ENCODE measurements at regions not wholly inside any gene's neighbourhood (a gene's known extent, or its start where the extent isn't known, plus 50 kb on each side); places are given as distances from the start of the nearest gene placed in this dataset.
A peak's percentile ranks its signal among the peaks of the same experiment; 100 is the strongest.
"Not testable (repeated sequence)": the region's sequence is repeated elsewhere in the genome, so short reads cannot be mapped to it uniquely, and the experiment has no call there.

GRCh38 chr2:153635494-153635893, 156.9 kb upstream of the RPRM start:
- FAIRE-seq: no peak

GRCh38 chr2:153641046-153641445, 162.5 kb upstream of the RPRM start:
- FAIRE-seq: no peak

GRCh38 chr2:153644955-153645354, 166.4 kb upstream of the RPRM start:
- no peak for FAIRE-seq

GRCh38 chr2:153645599-153645998, 167.0 kb upstream of the RPRM start:
- FAIRE-seq: no peak

GRCh38 chr2:153657651-153658050, 179.1 kb upstream of the RPRM start:
- FAIRE-seq: no peak

GRCh38 chr2:153661801-153662200, 183.2 kb upstream of the RPRM start:
- no peak for FAIRE-seq

GRCh38 chr2:153663371-153663770, 184.8 kb upstream of the RPRM start:
- FAIRE-seq: no peak

GRCh38 chr2:153664009-153664408, 185.4 kb upstream of the RPRM start:
- not testable (repeated sequence) for FAIRE-seq

GRCh38 chr2:153667475-153667874, 188.9 kb upstream of the RPRM start:
- FAIRE-seq: no peak

- FAIRE-seq: no peak
Measured at GRCh38 chr2:153668923-153669322, 190.4 kb upstream of the RPRM start.

GRCh38 chr2:153710128-153710527, 161.6 kb upstream of the GALNT13 start:
- FAIRE-seq: no peak

GRCh38 chr2:153715218-153715850, 156.4 kb upstream of the GALNT13 start:
- no peak for FAIRE-seq

GRCh38 chr2:153717060-153717459, 154.7 kb upstream of the GALNT13 start:
- no peak for FAIRE-seq

GRCh38 chr2:153739394-153739793, 132.3 kb upstream of the GALNT13 start:
- FAIRE-seq: peak; percentile 98

GRCh38 chr2:153761936-153762335, 109.8 kb upstream of the GALNT13 start:
- FAIRE-seq: no peak

- FAIRE-seq: peak; percentile 52
Measured at GRCh38 chr2:153766415-153766814, 105.3 kb upstream of the GALNT13 start.

- no peak for FAIRE-seq
Measured at GRCh38 chr2:153770359-153770991, 101.2 kb upstream of the GALNT13 start.

GRCh38 chr2:153780241-153780640, 91.5 kb upstream of the GALNT13 start:
- FAIRE-seq: no peak

- no peak for FAIRE-seq
Measured at GRCh38 chr2:153786016-153786415, 85.7 kb upstream of the GALNT13 start.

GRCh38 chr2:153787612-153788011, 84.1 kb upstream of the GALNT13 start:
- no peak for FAIRE-seq

- no peak for FAIRE-seq
Measured at GRCh38 chr2:153802671-153803070, 69.1 kb upstream of the GALNT13 start.

- FAIRE-seq: no peak
Measured at GRCh38 chr2:153808679-153809078, 63.0 kb upstream of the GALNT13 start.

GRCh38 chr2:153811516-153811915, 60.2 kb upstream of the GALNT13 start:
- no peak for FAIRE-seq

- FAIRE-seq: no peak
Measured at GRCh38 chr2:153812632-153813031, 59.1 kb upstream of the GALNT13 start.

GRCh38 chr2:153818242-153818641, 53.5 kb upstream of the GALNT13 start:
- no peak for FAIRE-seq

All from TTC549 (cell line).